Peyer's patch (tissue), 4 donors: ENCODE measurements at regions not wholly inside any gene's neighbourhood (a gene's known extent, or its start where the extent isn't known, plus 50 kb on each side); places are given as distances from the start of the nearest gene placed in this dataset.

Source experiments
- POLR2A ChIP-seq, 2 donors: fragments of 450-650 bp; IDR thresholded peaks; one replicate each; pipeline ENCODE4 v1.5.1; 2017; ENCODE audit warnings: antibody characterized with exemption in 2 of 2, mild to moderate bottlenecking in 2 of 2, moderate library complexity in 2 of 2
- TF ChIP-seq, protein P1 (sequence below), 6 experiments: fragments of 450-650 bp in 4 of 6; fragments of 200-600 bp in 2 of 6; sonication (generic) in 1 of 6; IDR thresholded peaks; one replicate each; pipeline ENCODE4 v1.5.1; 2017 to 2019; ENCODE audit warnings: antibody characterized with exemption in 6 of 6, mild to moderate bottlenecking in 3 of 6, moderate library complexity in 1 of 6

DNA sequence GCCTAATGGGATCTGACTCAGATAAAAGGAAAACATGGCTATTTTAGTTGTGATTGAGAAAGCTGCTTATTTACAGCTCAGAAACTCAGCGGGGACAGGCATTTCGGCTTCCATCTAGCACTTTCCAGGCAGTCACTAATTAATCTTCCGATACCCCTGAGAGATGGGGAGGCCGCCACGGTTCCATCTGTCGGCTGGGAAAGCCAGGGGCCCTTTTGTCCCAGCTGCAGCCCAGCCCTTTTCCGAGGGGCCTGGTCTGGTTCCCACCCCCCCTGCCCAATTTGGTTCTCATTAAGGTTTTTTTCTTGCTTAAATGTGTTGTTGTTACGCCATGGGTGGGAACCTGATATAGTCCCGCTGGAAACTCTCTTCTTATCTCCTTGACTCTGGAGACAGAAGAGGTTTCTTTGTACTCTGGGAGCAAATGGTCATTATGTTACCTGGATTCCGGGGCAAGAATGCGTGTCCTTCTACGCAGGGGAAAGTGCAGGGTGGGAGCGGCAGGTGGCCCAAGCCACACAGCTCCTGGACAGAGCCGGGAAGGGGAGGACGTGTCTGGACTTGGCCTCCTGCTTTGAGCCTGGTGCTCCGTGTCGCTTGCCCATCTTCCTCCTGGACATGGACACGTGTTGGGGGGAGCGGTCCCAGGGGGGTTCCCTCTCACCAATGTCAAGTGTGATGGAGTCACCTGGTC is 50.9 kb upstream of the GSE1 start:
- TF ChIP-seq, protein P1, sequence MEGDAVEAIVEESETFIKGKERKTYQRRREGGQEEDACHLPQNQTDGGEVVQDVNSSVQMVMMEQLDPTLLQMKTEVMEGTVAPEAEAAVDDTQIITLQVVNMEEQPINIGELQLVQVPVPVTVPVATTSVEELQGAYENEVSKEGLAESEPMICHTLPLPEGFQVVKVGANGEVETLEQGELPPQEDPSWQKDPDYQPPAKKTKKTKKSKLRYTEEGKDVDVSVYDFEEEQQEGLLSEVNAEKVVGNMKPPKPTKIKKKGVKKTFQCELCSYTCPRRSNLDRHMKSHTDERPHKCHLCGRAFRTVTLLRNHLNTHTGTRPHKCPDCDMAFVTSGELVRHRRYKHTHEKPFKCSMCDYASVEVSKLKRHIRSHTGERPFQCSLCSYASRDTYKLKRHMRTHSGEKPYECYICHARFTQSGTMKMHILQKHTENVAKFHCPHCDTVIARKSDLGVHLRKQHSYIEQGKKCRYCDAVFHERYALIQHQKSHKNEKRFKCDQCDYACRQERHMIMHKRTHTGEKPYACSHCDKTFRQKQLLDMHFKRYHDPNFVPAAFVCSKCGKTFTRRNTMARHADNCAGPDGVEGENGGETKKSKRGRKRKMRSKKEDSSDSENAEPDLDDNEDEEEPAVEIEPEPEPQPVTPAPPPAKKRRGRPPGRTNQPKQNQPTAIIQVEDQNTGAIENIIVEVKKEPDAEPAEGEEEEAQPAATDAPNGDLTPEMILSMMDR (IDR thresholded peaks at IDR 0.05): no peak
- TF ChIP-seq POLR2A (IDR thresholded peaks at IDR 0.05): no peak
